ENCODE measurements at regions not wholly inside any gene's neighbourhood (a gene's known extent, or its start where the extent isn't known, plus 50 kb on each side); places are given as distances from the start of the nearest gene placed in this dataset.
A peak's percentile ranks its signal among the peaks of the same experiment; 100 is the strongest.

GRCh38 chr3:72317491-72317890 is 530.8 kb downstream of the SHQ1 start:
- no peak for DNase-seq

- no peak for DNase-seq
These were observed 531.6 kb downstream of the SHQ1 start for GRCh38 chr3:72316501-72317279.

GRCh38 chr3:72313308-72313707 is 528.4 kb upstream of the PROK2 start:
- no peak for DNase-seq

GRCh38 chr3:72312339-72312738 is 527.4 kb upstream of the PROK2 start:
- no peak for DNase-seq

GRCh38 chr3:72311425-72311824 is 526.5 kb upstream of the PROK2 start:
- no peak for DNase-seq

GRCh38 chr3:72310419-72311380 is 525.8 kb upstream of the PROK2 start:
- DNase-seq, result peak; percentile 7 to 47

- DNase-seq, result no peak
These were observed 524.9 kb upstream of the PROK2 start for GRCh38 chr3:72309661-72310418.

GRCh38 chr3:72308641-72309040 is 523.7 kb upstream of the PROK2 start:
- DNase-seq, result no peak

- DNase-seq, result no peak
These were observed 522.6 kb upstream of the PROK2 start for GRCh38 chr3:72307438-72308115.

- DNase-seq, result no peak
These were observed 521.9 kb upstream of the PROK2 start for GRCh38 chr3:72306800-72307341.

GRCh38 chr3:72303926-72304325 is 519.0 kb upstream of the PROK2 start:
- DNase-seq, result no peak

- no peak for DNase-seq
These were observed 516.8 kb upstream of the PROK2 start for GRCh38 chr3:72301779-72302178.

GRCh38 chr3:72300621-72301020 is 515.7 kb upstream of the PROK2 start:
- no peak for DNase-seq

GRCh38 chr3:72299823-72300222 is 514.9 kb upstream of the PROK2 start:
- peak in 1 of 2 donors; percentile 33 for DNase-seq

- peak in 1 of 2 donors; percentile 21 for DNase-seq
These were observed 514.4 kb upstream of the PROK2 start for GRCh38 chr3:72299321-72299802.

GRCh38 chr3:72298201-72299152 is 513.5 kb upstream of the PROK2 start:
- no peak for DNase-seq

GRCh38 chr3:72297481-72297880 is 512.5 kb upstream of the PROK2 start:
- DNase-seq, result no peak

GRCh38 chr3:72296477-72297111 is 511.6 kb upstream of the PROK2 start:
- DNase-seq, result no peak

GRCh38 chr3:72295962-72296450 is 511.1 kb upstream of the PROK2 start:
- DNase-seq, result no peak
